LoVo (cell line): ENCODE measurements at regions not wholly inside any gene's neighbourhood (a gene's known extent, or its start where the extent isn't known, plus 50 kb on each side); places are given as distances from the start of the nearest gene placed in this dataset.
A peak's percentile ranks its signal among the peaks of the same experiment; 100 is the strongest.

Experiments used
- DNase-seq: peaks from one replicate; pipeline ENCODE4 v3.0.0-alpha.2; 2016; ENCODE audit warnings: low spot score

DNA sequence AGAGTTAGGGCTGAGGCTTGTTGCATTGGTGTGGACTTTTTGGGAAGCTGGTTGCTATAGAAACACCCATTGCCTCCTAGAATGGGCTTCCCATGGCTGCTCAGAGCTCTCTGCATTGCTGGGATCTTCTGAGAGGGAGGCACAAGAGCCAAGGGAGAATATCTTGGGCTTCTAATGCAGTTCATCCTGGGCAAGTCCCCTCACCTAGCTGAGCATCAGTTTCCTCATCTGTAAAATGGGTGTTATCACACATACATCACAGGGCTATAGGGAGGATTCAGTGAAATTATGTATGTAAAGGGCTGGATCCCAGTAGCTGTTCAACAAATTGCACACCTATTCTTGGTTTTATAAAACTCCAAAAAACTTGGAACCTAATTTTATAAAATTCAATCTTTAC lies 106.1 kb upstream of the ALDH1B1 start:
- DNase-seq, result no peak

DNA sequence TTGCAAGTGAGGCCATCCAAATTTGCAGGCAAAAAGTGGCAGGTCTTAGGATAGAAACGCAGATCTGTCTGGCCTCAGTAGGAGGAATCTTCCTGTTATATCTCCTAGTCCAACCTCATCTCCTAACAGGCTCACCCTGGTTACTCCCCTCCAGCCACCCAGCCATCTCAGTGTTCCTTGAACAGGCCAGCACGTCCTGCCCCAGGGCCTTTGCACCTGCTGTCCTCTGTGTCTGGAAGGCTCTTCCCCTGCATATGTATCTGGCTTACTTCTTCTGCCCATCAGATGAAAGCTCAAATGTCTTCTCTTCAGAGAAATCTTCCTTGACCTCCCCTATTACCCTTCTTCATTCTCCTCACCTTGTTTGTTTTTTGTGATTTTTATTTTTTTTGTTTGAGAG lies 107.3 kb upstream of the ALDH1B1 start:
- no peak for DNase-seq

DNA sequence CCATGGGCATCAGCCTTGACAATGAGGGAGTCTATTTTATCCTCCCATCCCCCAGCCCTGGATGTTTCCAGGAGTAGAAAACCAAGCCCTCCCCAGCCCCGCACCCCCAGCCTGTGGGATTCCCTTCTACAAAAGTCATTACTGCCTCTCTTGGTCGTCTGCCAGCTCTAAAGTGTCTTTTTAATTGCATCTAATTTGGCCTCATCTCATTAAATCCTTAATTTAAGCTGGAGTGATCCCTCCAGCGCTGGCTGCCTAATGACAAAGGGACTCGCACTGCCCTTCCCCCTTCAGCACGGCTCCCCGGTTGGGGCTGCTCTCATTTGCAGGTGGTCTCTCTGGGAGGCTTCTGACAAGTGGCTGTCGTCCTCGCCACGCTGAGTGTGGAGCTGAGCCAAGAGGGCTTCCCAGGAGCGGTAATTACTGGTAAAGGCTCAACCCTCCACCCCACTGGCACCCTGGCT lies 107.9 kb upstream of the ALDH1B1 start:
- DNase-seq, result no peak

DNA sequence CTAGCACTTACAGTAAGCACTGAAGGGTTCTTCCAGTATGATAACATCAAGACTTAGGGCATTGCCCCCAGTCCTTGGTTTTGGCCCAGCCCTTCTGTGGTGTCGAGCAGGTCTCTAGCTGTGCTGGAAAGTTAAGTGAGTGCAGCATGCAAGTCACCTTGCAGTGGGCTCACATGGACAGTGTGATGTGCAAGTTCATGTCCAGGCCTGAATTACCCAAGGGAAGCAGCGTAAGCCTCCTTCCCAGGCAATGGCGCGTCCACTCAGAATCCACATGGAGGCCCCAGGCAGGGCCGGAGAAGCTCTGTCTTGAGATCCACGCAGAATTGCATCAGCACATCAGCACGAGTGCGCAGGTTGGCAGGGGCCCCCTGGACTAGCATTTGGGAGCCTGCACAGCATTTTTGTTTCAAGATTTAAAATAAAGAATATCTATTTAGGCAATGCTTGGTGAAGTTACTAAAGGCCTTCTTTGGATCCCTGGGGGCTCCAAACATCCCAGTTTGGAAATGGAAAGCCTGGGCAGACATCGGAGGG lies 108.4 kb upstream of the ALDH1B1 start:
- DNase-seq, result no peak

DNA sequence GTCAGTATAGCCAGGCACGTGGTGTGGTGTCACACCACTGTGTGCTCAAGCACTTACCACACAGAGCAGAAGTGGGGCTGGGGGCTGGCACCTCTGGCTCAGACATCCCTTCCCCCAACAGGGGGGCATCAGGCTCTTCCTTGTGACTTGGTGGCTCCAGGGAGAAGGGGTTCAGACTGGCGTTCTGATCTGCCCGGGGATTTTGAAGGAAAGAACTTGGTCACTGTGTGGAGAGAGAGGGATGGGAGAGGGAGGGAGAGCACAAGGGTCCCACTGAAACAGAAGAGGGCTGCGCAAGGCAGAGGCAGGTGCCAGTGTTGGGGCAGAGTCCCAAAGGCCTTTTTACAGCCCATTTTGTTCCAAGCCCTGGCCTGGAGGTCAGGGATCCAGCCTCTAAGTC lies 109.7 kb upstream of the ALDH1B1 start:
- DNase-seq, result no peak

DNA sequence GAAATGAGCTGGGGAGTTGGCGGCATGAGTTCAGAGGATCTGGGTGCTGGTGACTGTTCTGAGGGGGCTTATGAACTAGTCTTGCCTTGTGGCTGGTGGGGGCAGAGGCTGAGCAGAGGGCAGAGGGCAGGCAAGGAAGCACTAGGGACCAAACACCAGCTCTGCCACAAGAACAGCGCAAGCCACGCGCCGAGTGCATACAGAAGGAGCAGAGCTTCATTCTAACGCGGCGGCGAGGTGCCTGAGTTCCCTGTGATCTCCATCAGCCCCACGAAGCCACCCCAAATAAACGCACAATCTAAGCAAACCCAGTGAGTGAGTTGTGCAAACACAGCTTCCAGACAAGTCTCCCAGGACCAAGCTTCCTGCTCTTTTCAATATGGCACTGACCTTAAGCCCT lies 110.6 kb upstream of the ALDH1B1 start:
- DNase-seq, result no peak

DNA sequence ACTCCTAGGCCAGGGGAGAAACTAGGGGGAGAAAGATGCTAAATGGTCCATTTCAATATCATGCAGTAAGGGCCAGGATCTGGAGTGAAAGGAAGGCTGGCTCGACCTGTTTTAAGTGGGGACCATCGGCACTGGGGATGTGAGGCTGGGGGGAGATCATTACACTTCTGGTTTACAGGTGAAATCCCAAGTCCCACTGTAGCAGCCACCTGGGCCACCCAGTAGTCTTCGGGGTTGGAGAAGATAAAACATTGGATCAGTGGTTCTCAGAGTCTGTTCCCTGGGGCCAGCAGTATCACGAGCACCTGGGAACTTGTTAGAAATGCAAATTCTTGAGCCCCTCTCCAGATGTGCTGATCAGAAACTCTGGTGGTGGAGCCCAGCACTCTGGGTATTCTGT lies 111.3 kb upstream of the ALDH1B1 start:
- no peak for DNase-seq

DNA sequence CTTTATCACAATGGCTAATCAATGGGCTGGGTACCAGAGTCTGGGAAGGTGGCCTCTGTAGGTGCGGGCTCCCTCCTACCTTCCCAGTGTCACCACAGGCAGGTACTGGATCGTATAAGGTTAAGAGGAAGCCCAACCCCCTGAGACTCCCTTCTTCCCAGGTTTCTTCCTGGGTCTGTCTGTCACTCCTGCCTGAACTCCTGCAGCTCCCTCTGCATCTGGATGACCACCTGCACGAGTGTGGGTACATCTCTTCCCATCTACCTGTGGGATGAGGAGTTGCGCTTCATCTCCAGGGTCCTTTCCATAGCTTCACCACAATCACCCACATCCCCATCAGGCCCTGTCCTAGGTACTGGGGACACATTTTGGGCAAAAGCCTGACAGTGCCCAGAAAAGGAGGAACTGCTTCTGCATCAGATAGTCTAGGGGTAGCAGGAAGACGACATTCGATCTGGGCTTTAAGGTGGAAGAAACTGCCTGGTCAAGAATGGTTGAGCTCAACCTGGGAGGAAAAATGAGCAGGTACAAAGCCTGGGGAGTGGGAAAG lies 112.2 kb upstream of the ALDH1B1 start:
- no peak for DNase-seq

DNA sequence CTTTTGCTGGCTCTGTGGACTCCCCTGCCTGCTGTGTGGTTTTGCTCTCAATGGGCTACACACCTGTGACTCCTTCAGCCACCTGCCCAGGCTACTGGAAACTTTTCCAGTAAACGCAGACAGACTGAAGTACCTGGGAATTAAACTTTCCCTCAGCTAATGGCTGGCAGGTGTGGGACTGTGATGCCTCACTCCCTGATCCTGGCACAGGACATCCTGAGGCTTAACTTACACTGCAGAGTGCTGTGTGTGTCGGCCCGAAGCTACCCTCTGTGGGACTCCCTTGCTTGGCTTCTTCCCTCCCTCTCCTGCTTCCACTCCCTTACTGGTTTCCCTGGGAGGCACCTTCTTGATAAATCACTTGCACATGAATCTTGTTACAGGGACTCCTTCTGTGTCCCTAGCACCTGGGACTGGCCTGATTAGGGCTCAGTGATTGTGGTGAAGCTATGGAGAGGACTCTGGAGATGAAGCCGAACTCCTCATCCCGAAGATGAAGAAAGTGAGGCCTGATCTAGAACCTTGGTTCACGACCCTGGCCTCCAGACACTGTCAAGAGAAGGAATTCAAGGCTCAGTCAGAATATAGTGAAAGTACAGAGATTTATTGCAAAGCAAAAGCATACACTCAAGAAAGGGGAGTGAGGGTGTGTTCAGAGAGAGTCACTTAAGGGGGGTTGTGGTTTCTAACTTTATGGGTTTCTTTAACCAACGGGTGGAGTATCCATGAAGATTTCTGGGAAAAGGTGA lies 113.4 kb upstream of the ALDH1B1 start:
- no peak for DNase-seq

DNA sequence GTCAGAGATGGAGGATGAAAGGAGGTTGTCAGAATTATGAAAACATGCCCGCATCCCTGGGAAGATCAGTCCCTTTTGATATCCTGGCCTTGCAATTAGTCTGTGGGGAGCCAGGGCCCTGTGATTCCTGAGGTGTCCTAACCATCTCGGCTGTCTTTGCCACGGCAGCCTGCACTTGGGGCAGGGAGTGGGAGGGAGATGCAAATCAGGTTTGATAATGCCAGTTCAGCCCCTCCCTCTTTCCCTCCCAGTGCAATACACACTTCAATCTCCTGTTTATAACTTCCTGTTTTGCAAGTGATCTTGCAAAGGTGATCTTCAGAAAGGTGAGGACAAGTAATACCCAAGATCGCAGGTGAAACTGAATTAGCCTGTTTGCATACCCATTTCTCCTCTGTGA lies 114.0 kb upstream of the ALDH1B1 start:
- no peak for DNase-seq

DNA sequence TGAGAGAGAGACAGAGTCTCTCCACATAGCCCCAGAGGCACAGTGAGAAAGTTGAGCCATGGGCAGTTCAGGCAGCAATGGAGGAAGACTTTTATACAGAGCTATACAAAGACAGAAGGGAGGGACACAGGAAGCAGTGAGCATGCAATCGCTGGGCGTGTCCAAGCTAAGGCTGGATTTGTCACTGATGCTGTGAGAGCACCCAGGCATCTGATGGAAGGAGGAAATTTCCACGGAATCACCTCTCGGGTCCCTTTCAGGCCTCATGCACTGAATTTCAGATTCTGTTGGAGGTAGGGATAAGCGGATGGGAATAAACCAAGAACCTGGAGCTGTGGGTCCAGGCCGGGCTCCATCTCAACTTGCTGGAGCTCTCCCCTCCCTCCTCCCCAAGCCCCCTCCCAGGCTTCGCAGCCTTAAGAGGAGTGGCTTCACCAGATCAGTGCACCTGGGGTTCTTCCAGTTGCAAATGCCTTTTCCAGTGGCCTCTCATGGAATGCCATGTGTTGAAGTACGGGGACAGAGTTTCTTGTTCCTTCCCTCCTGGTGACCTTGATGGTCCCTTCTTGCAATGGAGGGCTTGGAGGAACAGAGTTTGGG lies 114.8 kb upstream of the ALDH1B1 start:
- DNase-seq, result no peak

DNA sequence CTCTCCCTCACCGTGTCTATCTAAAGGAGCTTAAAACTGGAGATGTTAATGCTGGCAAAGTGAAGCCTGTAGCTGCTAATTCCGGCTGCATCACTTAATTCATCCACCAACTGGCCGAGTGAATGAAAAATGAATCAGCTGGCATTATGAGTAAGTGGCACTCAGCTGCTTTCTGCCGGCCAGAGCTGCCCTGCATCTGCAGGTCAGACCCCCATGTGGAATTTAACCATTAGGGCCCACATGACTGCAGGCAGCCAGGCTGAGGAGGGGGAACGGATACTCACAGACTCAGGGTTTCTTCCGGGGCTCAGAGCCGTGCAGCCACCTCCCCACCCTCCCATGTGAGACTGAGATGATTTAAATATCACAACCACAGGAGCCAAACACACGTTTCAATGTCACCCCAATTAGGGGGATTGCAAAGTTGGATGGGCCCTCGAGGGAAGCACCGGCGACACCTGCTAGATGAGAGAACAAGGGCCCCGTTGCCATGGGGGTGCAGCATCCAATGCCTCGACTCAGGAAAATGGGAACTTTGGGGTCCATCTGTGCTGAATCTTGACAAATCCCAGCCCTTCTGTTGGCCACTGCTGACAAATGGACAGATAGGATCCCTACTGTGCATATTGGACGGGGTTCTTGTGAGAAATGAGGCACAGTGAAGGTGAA lies 115.6 kb upstream of the ALDH1B1 start:
- no peak for DNase-seq

DNA sequence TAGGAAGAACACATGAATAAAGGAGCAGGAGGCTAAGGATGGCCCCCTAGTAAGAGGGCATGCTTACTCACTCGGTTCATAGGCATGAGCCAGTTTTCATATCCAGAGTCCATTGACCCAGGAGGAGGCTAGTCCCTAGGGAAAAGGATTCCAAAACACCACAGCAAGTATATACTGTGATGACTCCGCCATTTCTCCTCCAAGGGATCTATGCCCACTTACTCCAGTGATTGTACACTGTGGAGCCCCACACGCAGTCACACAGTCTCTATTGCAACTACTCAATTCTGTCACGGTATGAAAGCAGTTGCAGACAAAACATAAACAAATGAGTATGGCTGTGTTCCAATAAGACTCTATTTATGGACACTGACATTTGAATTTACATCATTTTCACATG lies 117.7 kb upstream of the ALDH1B1 start:
- DNase-seq, result no peak

DNA sequence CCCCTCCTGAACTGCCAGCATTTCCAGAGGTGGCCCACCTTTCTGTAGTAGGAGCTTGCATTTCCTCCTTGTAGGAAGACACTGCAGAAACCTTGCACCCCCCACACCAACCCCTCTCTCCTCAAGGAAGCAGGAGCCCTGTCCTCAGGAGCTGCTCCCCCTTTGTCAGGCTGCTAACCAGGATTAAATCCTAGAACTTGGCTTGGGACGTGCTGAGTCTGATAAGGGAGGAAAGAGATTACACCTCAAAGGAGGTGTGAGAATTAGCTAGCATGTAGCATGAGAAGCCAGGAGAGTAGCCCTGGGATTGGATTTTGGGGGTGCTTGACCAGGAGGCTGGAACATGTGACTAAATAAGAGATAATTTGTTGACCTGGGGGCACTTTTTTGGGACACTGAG lies 119.8 kb upstream of the ALDH1B1 start:
- no peak for DNase-seq

DNA sequence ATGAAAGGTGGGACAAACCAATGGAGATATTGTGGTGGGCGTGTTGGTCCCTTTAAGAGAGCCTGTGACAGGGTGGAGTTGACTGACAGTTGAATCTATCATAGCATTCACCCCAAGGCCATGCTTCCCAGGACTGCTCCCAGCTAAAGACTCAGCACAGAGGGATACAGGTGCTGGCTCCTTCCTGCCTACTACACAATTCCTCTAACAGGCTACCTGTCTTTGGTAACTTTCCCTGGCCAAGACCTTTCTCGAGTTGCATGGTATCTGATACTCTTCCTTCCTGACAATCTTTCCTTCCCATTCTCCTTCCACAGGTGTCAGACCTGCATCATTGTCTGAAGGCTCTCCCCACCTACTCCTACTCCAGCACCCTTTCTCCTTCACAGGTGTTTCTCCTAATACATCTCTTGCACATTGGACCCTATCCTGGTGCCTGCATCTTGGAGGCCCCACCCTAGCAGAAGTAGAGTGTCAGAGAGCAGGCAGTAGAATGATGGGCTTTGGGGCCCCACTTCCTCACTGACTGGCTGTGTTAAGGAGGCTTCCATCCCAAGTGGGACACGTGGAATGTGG lies 120.7 kb upstream of the ALDH1B1 start:
- no peak for DNase-seq

DNA sequence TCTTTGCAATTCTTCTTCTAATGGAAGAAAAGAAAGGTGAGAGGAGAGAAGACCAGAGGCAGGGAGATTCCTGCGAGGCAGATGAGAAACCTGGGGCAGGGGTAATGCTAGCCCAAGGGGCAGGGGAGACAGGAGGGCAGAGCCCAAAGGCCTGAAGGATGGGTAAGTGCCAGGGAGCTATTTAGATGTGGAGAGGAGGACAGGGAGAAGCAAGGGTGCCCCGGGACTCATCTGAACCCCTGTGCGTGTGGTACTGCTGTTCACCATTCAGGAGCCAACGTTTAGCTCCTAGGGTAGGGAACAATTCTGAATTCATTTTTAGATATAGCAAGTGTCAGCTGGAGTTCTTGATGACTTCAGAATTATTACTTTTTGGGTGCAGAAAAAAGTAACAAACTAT lies 122.7 kb upstream of the ALDH1B1 start:
- no peak for DNase-seq

DNA sequence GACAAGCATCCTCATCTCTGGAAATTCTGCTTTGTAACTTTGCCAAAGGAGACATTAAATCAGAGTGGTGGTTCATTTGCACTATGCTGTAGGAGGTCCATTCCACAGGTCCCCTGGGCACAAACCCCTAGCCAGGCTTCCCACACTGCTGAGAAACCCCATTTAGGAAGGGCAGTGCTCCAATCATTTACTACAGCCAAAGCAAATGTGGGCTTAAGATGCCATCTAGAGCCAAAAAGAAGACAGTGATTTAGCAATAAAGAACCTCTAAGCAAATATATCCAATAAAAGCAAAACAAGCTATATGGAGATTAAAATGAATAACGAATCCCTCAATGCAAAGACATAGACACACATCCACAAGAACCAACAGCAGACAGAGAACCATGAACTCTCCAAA lies 129.0 kb upstream of the ALDH1B1 start:
- DNase-seq, result peak; percentile 18

DNA sequence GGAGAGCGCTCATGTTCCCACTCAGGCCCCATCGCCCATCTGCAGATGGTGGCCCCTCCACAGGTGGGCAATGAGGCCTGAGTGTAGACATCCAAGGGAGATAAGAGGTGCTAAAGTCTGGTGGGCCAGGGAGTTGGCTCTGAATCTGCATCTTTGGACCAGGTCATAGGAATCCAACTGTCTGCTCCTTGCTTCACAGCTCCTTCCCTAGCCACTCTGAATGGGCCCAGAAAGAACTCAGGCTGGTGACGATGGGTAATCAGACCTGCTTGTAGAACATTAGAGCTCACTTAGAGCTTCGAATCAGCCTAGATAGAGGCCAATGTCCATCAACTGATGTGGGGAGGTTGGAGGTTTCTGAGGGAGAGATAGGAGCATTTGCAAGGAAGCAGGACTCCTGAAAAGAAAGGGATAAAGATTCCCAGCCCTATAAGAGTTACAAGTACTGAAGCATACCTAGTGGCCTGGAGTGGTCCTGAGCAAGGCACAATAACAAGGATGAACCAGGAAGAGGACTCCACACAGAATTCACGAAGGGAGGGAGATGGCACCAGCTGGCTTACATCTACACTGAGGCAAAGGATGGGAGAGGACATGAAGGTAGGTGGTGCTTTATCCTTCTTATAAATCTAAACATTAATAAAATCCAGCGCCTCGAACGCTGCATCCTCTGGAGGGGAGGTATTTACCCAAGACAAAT lies 132.8 kb upstream of the ALDH1B1 start:
- DNase-seq, result no peak

DNA sequence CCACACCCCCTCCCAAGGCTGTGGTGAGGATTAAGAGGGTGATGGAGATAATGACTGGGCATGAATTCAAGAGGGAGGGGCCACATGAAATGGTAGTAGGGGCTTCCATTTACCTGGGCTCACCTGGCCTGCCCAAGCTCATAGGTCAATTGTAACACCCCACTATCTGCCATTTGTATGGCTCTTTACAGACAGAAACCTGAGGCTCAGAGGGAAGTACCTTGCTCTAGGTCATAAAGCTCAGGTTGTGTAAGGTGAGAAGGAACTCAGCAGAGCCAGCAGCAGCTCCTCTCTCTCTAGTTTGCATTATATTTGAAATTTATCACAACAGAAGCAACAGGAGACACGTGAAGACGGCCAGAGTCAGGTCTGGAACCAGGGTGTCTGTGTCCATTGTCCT lies 133.4 kb upstream of the ALDH1B1 start:
- DNase-seq, result no peak

DNA sequence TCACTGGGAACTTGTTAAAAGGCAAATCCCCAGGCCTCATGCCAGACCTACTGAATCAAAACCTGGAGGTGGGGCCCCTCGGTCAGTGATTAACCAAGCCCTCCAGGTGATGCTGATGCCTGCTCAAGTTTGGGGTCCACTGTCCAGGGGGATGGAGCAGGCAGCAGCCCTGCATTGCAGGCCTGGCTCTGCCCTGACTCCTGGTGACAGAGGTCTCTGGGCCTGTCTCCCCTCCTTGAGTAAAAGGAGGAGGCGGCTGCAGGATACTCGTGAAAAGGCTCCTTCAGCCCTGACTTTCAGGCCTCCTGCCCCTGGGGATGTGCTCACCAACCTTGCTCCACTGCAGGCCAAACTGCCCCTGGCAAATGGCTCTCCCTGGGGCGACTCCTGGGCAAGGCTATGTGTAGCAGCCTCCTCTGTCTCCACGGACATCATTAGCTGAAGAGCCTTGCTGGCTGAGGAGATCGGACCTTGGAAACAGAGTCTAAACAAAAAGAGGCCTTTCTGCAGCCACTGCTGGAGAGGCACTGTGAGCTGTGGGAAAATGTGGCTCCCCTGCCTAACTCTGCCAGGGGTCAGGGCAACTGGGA lies 134.8 kb upstream of the ALDH1B1 start:
- DNase-seq, result no peak

DNA sequence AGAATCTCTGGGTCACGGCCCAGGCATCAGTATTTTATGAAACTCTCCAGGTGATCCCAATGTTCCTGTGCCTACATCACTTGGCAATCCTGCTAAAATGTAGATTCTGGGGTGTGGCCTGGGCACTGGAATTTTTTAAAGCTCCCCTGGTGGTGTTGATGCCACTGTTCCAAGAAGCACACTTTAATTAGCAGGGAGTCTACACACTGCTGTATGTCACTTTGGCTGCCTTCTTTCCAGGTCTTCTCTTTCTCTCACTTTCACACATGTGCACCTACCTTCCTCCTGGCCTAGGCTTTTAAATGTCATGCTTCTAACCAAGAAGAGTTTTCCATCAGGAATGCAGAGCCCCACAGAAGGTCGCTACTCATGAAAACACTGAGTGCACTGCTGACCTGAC lies 136.0 kb upstream of the ALDH1B1 start:
- no peak for DNase-seq

DNA sequence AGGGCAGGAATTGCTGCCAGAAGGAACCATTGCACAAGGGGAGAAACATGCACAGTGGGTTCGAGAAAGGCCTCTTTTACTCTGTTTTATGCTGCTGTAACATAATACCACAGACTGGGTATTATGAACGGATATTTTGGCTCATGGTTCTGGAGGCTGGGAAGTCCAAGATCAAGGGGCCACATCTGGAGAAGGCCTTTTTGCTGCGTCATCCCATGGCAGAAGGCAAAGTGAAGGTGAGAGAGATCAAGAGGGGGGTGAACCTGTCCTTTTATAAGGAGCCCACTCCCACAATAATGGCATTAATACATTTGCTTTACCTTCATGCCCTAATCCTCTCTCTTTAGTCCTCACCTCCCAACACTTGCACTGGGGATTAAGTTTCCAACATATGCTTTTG lies 136.9 kb upstream of the ALDH1B1 start:
- DNase-seq, result no peak
